Lung microvascular endothelial cell (primary cell): ENCODE measurements at regions not wholly inside any gene's neighbourhood (a gene's known extent, or its start where the extent isn't known, plus 50 kb on each side); places are given as distances from the start of the nearest gene placed in this dataset.

Experiments used
- DNase-seq, 2 donors: peaks; one replicate each; pipeline versions ENCODE4 v3.0.0 to v3.0.0-alpha.2; 2010; ENCODE audit warnings: low read depth in 2 of 2

DNA sequence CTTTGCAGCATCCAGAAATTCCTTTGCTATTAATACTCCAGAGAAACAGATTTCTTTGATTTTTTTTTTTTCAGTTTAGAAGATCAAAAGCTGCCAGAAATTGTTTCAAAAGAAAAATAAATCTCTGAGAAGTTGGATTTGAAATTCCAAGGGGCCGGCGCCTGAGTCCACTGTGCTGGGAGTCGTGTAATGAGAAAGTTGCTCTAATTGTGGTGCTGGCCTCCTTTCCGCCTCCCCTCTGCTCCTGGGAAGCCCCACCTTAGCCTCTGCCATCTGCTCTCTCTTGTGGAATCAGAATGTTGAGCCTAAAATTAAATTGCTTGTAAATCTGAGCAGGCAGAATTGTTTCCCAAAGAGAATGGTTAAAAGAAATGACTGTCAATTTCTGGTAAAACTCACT, 93.3 kb downstream of the EMX2 start:
- no peak for DNase-seq

DNA sequence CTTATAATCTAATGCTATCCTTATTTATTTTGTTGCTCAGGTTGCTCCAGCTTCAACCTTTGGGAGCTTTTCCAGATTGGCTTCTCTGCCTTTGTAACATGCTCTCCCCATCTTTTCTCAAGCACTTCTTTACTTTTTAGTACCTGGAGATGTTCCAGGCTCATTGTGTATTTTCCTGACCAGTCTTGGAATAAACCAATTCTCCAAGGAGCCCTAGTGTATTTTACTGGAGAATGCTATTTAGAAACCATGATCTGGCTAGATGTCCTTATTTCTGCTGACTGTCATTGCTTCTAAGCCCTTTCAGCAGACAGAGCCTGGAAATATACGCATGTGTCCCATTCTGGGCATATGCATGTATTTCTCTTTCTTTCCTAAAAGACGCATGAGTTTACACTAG, 95.7 kb downstream of the EMX2 start:
- DNase-seq, result no peak

- no peak for DNase-seq
Observed at GRCh38 chr10:117638664-117639200, 96.2 kb downstream of the EMX2 start.

DNA sequence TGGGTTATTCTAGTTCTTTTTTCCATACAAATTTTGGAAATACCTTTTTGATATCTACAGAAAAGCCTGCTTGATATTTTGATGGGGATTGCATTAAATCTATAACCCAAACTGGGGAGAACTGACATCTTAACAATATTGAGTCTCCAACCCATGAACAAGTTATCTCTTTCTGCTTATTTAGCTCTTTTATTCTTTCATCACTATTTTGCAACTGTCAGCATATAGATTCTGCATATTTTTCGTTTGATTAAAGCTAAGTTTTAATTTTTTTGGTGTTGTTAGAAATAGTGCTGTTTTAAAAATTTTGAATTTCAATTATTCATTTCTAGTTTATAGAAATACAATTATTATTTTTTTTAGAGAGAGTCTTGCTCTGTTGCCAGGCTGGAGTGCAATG, 97.9 kb downstream of the EMX2 start:
- DNase-seq, result no peak

GRCh38 chr10:117646718-117647117, 104.2 kb downstream of the EMX2 start:
- DNase-seq, result no peak

- DNase-seq, result no peak
Observed at GRCh38 chr10:117647306-117647705, 104.8 kb downstream of the EMX2 start.

- DNase-seq, result no peak
Observed at GRCh38 chr10:117651121-117651520, 108.6 kb downstream of the EMX2 start.

DNA sequence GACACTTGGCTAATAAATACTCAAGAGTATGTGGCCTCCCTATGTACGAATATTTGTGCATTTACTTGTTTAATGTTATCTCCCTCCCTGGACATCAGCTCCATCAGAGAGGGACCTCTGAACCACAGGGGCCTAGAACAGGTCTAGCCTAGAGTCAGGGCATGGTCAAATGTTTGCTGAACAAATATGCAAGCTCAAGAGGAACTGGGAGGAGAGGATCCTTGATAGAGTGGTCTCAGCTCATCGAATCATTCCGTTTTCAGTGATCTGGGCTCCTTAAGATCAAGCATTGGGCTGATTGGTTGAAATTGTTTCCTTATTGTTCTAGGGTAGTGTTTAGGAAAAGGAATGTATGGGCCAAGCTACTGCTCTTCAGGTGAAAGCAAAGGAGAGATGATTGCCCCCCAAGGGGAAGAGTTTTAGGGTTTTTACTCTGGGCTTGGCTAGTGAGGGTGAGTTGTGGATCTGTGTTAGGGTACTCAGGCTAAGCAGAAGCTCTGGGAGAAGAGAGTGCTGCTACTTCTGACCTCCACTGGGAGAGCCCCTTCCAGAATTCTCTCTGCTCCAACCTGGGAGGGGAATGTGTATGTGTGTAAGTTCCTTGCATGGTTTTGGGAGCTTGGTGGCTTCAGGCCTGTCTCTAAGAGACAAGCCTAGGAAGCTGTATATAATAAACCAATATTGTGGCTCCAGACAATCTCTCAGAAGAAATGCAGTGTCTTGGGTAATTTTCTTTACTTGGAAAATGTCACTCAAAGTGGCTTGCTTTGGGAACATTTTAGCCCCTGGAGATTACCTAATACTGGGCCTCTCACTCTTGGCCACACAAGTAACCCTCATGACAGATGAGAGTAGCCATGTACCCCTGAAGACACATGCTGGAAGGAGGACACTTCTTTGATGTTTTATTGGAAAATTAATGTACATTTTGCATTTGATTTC, 110.0 kb downstream of the EMX2 start:
- no peak for DNase-seq

- peak in 1 of 2 donors; percentile 51 for DNase-seq
Observed at GRCh38 chr10:117653170-117653515, 110.6 kb downstream of the EMX2 start.

DNA sequence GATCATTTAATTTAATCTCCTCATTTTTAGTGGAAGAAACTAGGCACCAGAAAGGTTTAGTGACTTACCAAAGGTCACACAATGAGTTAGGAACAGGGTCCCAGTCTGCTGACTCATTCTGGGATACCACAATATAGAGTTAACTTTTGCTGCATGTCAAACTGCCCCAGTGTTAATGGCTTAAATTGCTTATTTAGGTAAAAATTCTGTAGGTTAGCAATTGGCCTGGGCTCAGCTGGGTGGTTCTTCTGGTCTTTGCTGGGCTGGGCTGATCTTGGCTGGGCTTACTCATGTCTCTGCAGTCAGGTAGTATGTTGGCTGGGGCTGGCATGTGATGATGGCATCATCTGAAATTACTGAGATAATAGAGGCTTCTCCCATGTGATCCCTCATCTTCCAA, 111.6 kb downstream of the EMX2 start:
- no peak for DNase-seq

GRCh38 chr10:117656385-117657367, 114.1 kb downstream of the EMX2 start:
- no peak for DNase-seq

DNA sequence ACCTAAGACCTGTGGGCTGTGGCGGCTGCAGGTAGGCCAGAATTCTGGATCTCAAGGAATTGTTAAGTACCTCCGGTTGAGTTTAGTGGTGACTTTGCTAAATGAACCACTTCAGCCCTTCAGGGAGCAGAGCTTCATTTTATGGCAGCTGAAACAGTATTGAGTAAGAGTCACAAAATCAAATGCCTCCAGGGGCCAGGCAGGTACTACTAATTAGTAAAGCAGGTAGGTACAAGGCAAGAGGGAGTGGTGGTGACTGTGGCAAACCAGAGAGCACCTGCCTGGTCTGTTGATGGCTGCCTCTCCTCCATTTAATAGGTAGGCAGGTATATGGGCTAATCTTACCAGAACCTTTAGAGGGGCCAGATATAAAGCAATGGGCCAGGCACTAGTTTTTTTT, 118.8 kb downstream of the EMX2 start:
- DNase-seq, result no peak

GRCh38 chr10:117662126-117662525, 119.6 kb downstream of the EMX2 start:
- no peak for DNase-seq

DNA sequence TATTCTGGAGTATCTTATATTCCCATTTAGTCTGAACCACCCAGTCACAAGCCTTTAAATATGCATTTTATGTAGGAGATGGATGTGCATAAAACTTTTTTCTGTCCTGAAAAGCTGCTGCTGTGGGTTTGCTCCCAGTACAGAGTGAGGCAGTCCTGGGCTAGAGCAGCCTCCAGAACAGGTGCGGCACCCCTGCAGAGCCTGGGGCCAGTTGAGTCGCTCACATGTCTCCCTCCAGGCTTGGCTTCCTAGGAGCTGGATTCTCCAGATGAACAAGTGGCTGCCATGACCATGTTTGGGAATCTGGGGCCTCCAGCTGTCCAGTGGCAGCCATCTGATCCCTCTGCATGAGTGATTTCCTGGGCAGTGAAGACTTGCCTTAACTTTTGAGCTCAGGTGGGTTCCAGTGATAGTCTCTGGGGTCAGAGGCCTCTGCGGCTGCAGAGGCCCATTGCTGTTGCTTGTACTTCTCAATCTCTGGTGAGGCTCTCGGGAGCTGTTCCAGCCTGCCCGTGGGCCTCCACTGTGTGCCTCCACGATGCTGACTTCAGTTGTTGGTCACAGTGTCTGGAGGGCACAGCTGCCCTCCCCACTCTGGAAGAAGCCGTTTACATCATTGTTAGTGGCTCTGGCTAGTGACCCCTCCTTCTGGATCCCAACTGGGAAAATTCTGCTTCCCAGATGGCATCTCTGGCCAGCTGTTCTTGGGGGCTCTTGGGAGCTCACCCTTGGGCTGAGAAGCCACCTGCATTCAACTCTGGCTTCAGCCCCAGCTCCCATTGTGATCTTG, 120.4 kb downstream of the EMX2 start:
- DNase-seq, result no peak

DNA sequence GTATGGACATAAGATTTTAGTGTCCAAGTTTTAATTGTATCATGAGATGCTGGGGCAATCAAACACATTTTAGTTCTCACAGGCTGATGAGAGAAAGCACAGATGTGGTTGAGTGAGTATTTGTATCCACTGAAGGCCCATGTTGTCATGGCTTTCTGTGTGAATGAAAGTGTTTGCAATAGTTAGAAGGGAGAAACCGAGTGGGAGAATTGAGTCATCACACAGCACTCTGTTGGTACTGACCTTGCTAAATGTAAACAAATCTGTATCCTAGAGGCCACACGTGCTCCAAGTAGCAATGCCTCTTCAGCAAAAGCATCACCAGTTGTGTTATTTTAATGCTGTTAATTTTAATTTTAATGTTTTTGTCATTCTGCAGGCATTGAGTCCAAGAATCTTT, 121.2 kb downstream of the EMX2 start:
- DNase-seq, result peak in 1 of 2 donors; percentile 18

DNA sequence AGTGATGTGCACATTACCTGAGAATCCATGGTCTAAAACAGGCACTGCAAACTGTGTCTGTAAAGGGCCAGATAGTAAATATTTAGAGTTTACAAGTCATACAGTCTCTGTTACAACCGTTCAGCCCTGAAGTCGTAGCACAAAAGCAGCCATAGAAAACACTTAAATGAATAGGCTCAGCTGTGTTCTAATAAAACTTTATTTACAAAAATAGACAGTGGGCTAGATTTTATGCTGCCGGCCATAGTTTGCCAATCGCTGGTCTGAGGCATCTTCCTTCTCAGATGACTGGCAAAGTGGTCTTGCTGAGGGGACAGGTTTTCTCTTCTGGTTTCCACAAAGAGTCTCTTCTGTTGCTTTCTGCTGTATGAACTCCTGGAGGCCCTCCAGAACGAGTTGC, 121.7 kb downstream of the EMX2 start:
- DNase-seq, result no peak

GRCh38 chr10:117666166-117666565, 123.6 kb downstream of the EMX2 start:
- DNase-seq, result no peak

- DNase-seq, result no peak
Observed at GRCh38 chr10:117666965-117667364, 124.4 kb downstream of the EMX2 start.

GRCh38 chr10:117667831-117668230, 125.3 kb downstream of the EMX2 start:
- DNase-seq, result no peak

- DNase-seq, result no peak
Observed at GRCh38 chr10:117668327-117669008, 125.9 kb downstream of the EMX2 start.

DNA sequence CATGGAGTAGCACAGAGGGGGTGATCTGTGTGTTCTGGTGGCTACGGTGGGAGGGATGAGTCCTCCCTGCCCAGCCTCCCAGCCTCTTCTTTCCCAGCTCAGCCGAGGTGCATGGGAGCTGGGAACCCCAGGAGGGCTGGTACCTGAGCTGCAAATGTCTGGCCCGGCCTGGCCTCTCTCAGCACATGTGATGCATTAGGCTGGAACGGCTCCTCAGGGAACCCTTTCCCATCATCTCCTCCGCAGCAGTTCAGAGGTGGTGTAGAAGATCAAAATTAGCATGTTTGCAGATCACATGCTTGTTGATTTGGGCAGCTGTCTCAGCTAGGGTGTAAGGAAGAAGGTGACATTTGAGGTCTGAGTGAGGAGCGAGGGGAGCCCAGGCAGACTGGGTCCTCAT, 126.6 kb downstream of the EMX2 start:
- no peak for DNase-seq
